PC-9 (cell line): ENCODE measurements at regions not wholly inside any gene's neighbourhood (a gene's known extent, or its start where the extent isn't known, plus 50 kb on each side); places are given as distances from the start of the nearest gene placed in this dataset.

ENCODE experiments used
- BruUV-seq: library from RNA; stranded (reverse); fragments of 400-500 nt; replicated peaks from 2 replicates; lab custom pipeline; 2021; lab: Mats Ljungman, UMichigan
- CTCF ChIA-PET: fragments of 300-600 bp; sonication (Branson Sonifier 250); formaldehyde crosslinking; loops from one replicate; lab custom pipeline; 2022; ENCODE audit warnings: antibody characterized with exemption; lab: Charles Lee
- POLR2A ChIA-PET: fragments of 300-600 bp; sonication (Branson Sonifier 250); formaldehyde crosslinking; loops from one replicate; lab custom pipeline; 2022; ENCODE audit warnings: antibody characterized with exemption; ENCODE audit not compliant: unreplicated experiment; lab: Charles Lee
- DNase-seq, 2 experiments: peaks; one replicate each; pipeline versions ENCODE4 v3.0.0 to v3.0.0-alpha.2; 2015 to 2022; ENCODE audit warnings: mixed read lengths in 1 of 2
- H2AFZ ChIP-seq: fragments of 200-600 bp; sonication (generic); 2 replicates; pipeline ENCODE4 v1.8.1; 2017; ENCODE audit warnings: antibody characterized with exemption
- H3F3A ChIP-seq: fragments of 200-600 bp; sonication (generic); 2 replicates; pipeline ENCODE4 v1.8.1; 2017; ENCODE audit warnings: antibody characterized with exemption, mild to moderate bottlenecking, low read depth; ENCODE audit not compliant: insufficient read depth
- H3K27ac ChIP-seq: fragments of 200-600 bp; sonication (generic); 2 replicates; pipeline ENCODE4 v1.6.1; 2016; ENCODE audit warnings: mixed run types
- H3K27me3 ChIP-seq: fragments of 200-600 bp; sonication (generic); 2 replicates; pipeline ENCODE4 v1.6.1; 2016; ENCODE audit warnings: low read depth, mixed run types; ENCODE audit not compliant: insufficient read depth
- H3K36me3 ChIP-seq: fragments of 200-600 bp; sonication (generic); 2 replicates; pipeline ENCODE4 v1.6.1; 2016; ENCODE audit warnings: low read depth, mixed run types
- H3K4me1 ChIP-seq: fragments of 200-600 bp; sonication (generic); replicated peaks from 2 replicates; pipeline ENCODE4 v1.6.1; 2016; ENCODE audit warnings: mixed run types; ENCODE audit not compliant: insufficient read depth
- H3K4me2 ChIP-seq: fragments of 200-600 bp; sonication (generic); 2 replicates; pipeline ENCODE4 v1.6.1; 2017; ENCODE audit warnings: mixed run types
- H3K4me3 ChIP-seq: fragments of 200-600 bp; sonication (generic); 2 replicates; pipeline ENCODE4 v1.6.1; 2016; ENCODE audit warnings: mixed run types
- H3K79me2 ChIP-seq: fragments of 200-600 bp; sonication (generic); 2 replicates; pipeline ENCODE4 v1.6.1; 2017; ENCODE audit warnings: low read depth, mixed run types
- H3K9me2 ChIP-seq: fragments of 200-600 bp; sonication (generic); 2 replicates; pipeline ENCODE4 v1.8.1; 2017; ENCODE audit warnings: mild to moderate bottlenecking; ENCODE audit not compliant: insufficient read depth
- H3K9me3 ChIP-seq: fragments of 200-600 bp; sonication (generic); 2 replicates; pipeline ENCODE4 v1.8.1; 2016; ENCODE audit warnings: low read depth; ENCODE audit not compliant: insufficient read depth
- H4K20me1 ChIP-seq: fragments of 200-600 bp; sonication (generic); 2 replicates; pipeline ENCODE4 v1.8.1; 2017; ENCODE audit not compliant: insufficient read depth
- CTCF ChIP-seq: fragments of 200-600 bp; sonication (generic); conservative IDR thresholded peaks from 2 replicates; pipeline ENCODE4 v1.6.1; 2017; ENCODE audit warnings: mixed run types, antibody characterized with exemption, mild to moderate bottlenecking, moderate library complexity
- EZH2 ChIP-seq: fragments of 200-600 bp; sonication (generic); IDR thresholded peaks from 2 replicates; pipeline ENCODE4 v1.8.0; 2017; ENCODE audit warnings: antibody characterized with exemption, low read depth
- intact Hi-C: fragments of 100-400 bp; cut with micrococcal nuclease; formaldehyde crosslinking; loops from one replicate; pipeline ENCODE4 v1.10.0; 2022; ENCODE audit not compliant: unreplicated experiment

- H3K9me3 ChIP-seq = no peaks in the 10 kb centered on the region
- POLR2A ChIA-PET = no interaction called here
- H4K20me1 ChIP-seq = no peaks in the 10 kb centered on the region
- no peak for TF ChIP-seq CTCF
- no peak for DNase-seq
- no peak overlapping the region for H2AFZ ChIP-seq
- CTCF ChIA-PET = no interaction called here
- no peaks in the 10 kb centered on the region for H3K36me3 ChIP-seq
- BruUV-seq = no TSS peak
- no peak overlapping the region for H3K4me3 ChIP-seq
- no peaks in the 10 kb centered on the region for H3K4me1 ChIP-seq
- no peaks in the 10 kb centered on the region for H3K79me2 ChIP-seq
- no peak overlapping the region for H3K4me2 ChIP-seq
- intact Hi-C loops = no loop called here
- H3K9me2 ChIP-seq = no peaks in the 10 kb centered on the region
- H3K27ac ChIP-seq = no peak overlapping the region
- H3K27me3 ChIP-seq = no peaks in the 10 kb centered on the region
- H3F3A ChIP-seq = no peaks in the 10 kb centered on the region
Measured at GRCh38 chr9:23502004-23502403, 324.0 kb downstream of the ELAVL2 start.

- ChIA-PET POLR2A (no interaction called here), CTCF (no interaction called here)
- Histone ChIP-seq H3K4me1 (peaks cover 6% of the 10 kb centered on the region; the same call in 1 of the 2 replicates), H3K27me3 (no peaks in the 10 kb centered on the region), H2AFZ (no peak overlapping the region), H3K9me2 (no peaks in the 10 kb centered on the region), H4K20me1 (no peaks in the 10 kb centered on the region), H3K36me3 (no peaks in the 10 kb centered on the region), H3K4me3 (no peak overlapping the region), H3K79me2 (no peaks in the 10 kb centered on the region), H3K4me2 (no peak overlapping the region), H3K9me3 (no peaks in the 10 kb centered on the region), H3K27ac (no peak overlapping the region), H3F3A (no peaks in the 10 kb centered on the region)
- TF ChIP-seq EZH2 (no peak), CTCF (no peak)
- no peak for DNase-seq
- no TSS peak for BruUV-seq
- intact Hi-C loops = no loop called here
Measured at GRCh38 chr9:23522952-23523351, 303.1 kb downstream of the ELAVL2 start.

- Histone ChIP-seq H4K20me1 (no peaks in the 10 kb centered on the region), H3K4me2 (no peak overlapping the region), H3K4me1 (peaks cover 6% of the 10 kb centered on the region; the same call in 1 of the 2 replicates), H3K36me3 (no peaks in the 10 kb centered on the region), H3K27ac (no peak overlapping the region), H3K79me2 (no peaks in the 10 kb centered on the region), H2AFZ (no peak overlapping the region), H3K27me3 (no peaks in the 10 kb centered on the region), H3F3A (no peaks in the 10 kb centered on the region), H3K9me3 (0 out of 2 replicates have a peak, but pooled peaks cover 4% of the 10 kb centered on the region), H3K4me3 (no peak overlapping the region), H3K9me2 (no peaks in the 10 kb centered on the region)
- no peak for DNase-seq
- intact Hi-C loops = no loop called here
- CTCF ChIA-PET = no interaction called here
- no TSS peak for BruUV-seq
- TF ChIP-seq EZH2 (no peak), CTCF (no peak)
- POLR2A ChIA-PET = no interaction called here
Measured at GRCh38 chr9:23524607-23525155, 301.4 kb downstream of the ELAVL2 start.
